ENCODE measurements at regions not wholly inside any gene's neighbourhood (a gene's known extent, or its start where the extent isn't known, plus 50 kb on each side); places are given as distances from the start of the nearest gene placed in this dataset.

- DNase-seq (ENCODE audit: low read depth) = no peak
Observed at GRCh38 chr5:107254214-107254901, 416.4 kb downstream of the EFNA5 start.

GRCh38 chr5:107253246-107253645 lies 417.5 kb downstream of the EFNA5 start:
- DNase-seq (ENCODE audit: low read depth) = no peak
- H3K4me3 ChIP-seq (ENCODE audit: low read length) = no peak overlapping the region
- TF ChIP-seq CTCF (conservative IDR thresholded peaks at IDR 0.05; ENCODE audit: low read depth, low read length) = no peak

More at GRCh38 chr5:107254214-107254901, 416.4 kb downstream of the EFNA5 start:
- no peak overlapping the region for H3K4me3 ChIP-seq (ENCODE audit: low read length)
- no peak for TF ChIP-seq CTCF (conservative IDR thresholded peaks at IDR 0.05; ENCODE audit: low read depth, low read length)

- DNase-seq (ENCODE audit: low read depth) = no peak
- no peak for TF ChIP-seq CTCF (conservative IDR thresholded peaks at IDR 0.05; ENCODE audit: low read depth, low read length)
- H3K4me3 ChIP-seq (ENCODE audit: low read length) = no peak overlapping the region
Observed at GRCh38 chr5:107251151-107251550, 419.6 kb downstream of the EFNA5 start.

GRCh38 chr5:107248066-107248695 lies 422.6 kb downstream of the EFNA5 start:
- DNase-seq (ENCODE audit: low read depth) = no peak
- no peak overlapping the region for H3K4me3 ChIP-seq (ENCODE audit: low read length)
- TF ChIP-seq CTCF (conservative IDR thresholded peaks at IDR 0.05; ENCODE audit: low read depth, low read length) = peak; percentile 80

- DNase-seq (ENCODE audit: low read depth) = no peak
- no peak for TF ChIP-seq CTCF (conservative IDR thresholded peaks at IDR 0.05; ENCODE audit: low read depth, low read length)
- H3K4me3 ChIP-seq (ENCODE audit: low read length) = no peak overlapping the region
Observed at GRCh38 chr5:107247427-107247826, 423.3 kb downstream of the EFNA5 start.

GRCh38 chr5:107243220-107243579 lies 427.5 kb downstream of the EFNA5 start:
- no peak for TF ChIP-seq CTCF (conservative IDR thresholded peaks at IDR 0.05; ENCODE audit: low read depth, low read length)
- DNase-seq (ENCODE audit: low read depth) = no peak
- no peak overlapping the region for H3K4me3 ChIP-seq (ENCODE audit: low read length)
